ENCODE measurements at regions not wholly inside any gene's neighbourhood (a gene's known extent, or its start where the extent isn't known, plus 50 kb on each side); places are given as distances from the start of the nearest gene placed in this dataset.

DNA sequence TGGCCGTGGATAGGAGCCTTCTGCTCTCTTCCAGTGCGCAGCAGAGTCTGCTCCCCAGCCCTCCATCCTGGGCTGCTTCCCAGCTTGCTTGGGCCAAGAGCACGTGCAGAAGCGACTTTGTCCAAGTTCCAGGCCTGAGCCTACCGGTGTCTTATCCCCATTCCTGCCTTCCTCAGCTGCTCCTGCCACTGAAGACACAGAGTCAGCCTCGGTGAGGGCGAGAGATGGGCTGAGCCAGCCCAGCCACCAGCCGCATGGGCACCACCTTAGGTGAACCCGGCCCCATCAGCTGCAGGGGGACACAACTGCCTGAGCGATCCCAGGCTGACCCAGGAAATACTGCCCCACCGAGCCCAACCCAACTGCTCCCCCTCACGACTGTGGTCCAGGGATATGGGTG, 847.8 kb downstream of the TBC1D22A start:
- no peak for DNase-seq

DNA sequence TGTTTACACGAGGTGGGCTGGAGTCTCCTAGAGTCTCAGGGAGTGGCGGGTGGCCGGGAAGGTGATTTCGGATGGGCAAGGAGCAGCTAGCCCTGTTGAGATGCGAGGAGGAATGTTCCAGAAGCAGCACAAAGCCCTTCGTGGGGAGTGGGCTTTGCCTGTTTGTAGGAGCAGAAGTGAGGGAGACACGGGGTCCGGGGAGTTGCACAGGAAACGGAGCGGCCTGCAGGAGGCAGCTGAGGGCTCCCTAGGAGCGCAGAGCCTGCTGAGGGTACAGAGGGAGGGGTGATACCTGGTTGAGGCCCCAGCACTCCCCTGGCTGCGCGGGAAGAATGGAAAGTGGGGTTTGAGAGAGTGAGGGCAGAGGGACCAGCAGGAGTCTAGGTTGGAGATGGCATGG, 847.2 kb downstream of the TBC1D22A start:
- DNase-seq: no peak

DNA sequence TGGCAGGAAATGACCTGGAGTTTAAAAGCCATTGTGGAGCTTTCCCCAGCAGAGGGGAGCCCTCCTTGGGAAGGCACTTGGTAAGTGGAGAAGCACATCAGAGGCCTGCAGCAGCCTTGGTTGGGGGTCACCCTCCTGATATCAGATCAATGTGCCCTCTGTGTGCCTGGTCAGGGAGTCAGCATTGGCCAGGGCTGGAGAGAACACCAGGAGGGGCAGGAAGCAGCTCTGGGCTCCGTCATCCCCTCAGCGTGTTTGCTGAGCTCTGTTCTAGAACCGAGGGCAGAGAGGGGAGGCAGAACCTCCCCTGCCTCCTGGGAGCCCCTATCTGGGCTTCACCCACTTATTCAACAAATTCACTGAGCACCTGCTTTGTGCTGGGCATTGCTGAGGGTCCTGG, 846.0 kb downstream of the TBC1D22A start:
- no peak for DNase-seq

DNA sequence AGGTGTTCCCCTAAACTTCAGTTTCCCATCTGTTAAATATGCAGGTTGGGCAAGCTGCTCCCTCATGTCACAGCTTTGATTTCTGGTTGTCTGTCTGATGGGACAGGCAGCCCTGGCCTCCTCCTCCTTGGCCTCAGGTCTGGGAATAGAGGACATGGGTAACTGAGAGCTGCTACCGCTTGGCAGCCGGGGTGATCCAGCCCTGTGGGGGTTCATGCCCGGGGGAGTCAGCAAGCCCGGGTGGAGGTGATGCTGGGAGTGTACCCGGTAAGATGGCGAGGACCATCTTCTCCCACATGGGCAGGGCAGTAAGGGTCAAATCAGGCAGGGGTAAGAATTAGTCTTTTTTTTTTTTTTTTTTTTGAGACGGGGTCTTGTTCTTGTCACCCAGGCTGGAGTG, 845.0 kb downstream of the TBC1D22A start:
- no peak for DNase-seq

DNA sequence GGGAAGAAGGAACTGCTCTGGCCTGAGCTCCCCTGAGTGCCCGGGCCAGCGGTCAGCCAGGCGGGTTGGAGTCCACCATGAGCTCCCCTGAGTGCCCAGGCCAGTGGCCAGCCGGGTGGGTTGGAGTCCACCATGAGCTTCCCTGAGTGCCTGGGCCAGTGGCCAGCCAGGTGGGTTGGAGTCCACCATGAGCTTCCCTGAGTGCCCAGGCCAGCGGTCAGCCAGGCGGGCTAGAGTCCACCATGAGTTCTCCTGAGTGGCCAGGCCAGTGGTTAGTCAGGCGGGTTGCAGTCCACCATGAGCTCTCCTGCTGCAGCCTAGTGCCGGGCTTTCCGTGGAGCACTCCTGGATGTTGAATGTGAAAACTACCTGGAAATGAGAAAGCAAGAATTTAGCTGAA, 844.0 kb downstream of the TBC1D22A start:
- DNase-seq: no peak

DNA sequence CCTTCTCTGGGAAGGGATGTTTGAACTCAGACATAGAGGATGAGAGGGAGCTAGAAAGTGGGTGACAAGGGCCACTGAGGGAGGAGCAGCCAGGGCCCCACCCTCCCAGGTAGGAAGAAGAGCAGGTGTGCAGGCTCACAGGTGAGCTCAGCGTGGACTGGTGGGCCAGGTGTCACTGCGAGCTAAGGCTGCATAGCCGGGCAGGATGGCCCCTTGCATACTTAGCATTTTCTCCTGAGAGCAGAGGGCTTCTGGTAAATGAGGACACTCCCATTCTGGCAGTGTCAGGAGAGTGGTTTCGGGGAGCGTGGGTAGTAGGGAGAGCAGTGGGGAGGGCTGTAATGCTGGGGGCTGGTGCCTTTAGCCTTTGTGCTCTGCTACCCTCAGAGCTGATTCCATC, 843.4 kb downstream of the TBC1D22A start:
- no peak for DNase-seq

DNA sequence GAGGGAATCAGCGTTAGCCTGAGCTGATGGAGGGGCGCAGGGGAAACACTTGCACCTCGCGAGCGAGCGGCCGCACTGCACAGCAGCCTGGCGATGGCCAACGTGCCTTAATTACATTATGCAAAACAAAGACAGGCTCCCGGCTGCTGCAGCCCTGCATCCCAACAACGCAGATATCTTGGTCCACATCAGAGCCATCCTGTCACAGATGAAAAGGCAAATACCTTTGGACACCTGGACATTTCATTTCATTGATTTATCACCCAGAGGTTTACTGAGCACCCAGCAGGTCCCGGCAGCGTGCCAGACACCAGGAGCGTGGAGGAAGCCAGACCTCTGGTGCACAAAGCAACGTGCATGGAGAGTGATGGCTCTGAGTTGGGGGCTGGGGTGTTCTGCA, 843.0 kb downstream of the TBC1D22A start:
- no peak for DNase-seq

DNA sequence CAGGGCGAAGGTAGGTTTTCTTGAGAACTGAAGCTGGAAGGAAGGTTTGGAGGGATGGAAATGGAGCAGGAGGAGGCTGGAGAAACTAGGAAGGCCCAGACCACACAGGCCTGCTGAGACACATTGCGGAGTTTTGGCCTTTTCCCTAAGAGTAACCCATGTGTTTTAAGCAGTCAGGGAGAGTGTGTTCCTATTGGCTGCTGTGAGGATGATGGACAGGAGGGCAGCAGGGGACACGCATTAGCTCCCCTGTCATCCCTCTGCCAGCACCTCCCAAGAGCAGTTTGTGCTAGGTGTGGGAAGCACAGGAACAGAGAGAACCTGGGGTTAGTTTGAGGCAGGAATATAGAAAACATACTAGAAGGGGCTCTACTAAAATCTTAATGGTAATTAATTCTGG, 842.1 kb downstream of the TBC1D22A start:
- no peak for DNase-seq

DNA sequence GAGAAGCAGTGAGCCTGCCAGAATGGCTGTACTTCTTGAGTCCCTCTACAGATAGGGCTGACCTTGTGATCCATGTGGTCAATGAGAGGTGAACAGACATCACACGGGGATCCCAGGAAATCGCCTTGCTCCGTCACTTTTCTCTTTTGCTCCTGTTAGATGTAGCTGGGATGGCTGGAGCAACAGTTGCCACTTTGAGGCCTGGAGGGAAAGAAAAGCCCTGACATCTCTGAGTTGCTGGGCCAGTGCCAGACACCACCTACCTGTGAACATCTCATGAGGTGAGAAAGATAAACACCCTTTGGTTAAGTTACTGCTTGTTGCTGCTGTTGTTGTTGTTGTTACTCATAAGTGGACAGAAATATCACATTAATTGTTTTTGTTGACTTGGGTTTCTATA, 840.3 kb downstream of the TBC1D22A start:
- DNase-seq: no peak

DNA sequence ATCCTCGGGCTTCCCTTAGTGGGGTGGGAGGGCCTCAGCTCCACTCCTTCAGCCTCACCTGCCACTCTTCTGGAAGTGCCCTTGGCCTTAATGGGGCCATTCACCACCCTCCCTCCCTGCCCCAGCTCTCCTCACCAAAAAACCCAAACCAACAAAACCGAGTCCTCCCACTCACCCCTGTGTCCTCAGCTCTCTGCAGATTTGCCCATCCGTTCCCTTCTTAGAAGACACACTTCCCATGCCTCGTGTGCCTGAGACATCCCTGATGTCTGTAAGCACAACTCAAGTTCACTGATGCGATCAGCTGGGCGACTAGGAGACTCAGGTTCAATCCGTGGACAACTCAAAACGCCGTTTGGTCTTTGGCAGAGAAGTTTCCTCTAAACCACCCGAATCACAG, 839.2 kb downstream of the TBC1D22A start:
- DNase-seq: no peak

DNA sequence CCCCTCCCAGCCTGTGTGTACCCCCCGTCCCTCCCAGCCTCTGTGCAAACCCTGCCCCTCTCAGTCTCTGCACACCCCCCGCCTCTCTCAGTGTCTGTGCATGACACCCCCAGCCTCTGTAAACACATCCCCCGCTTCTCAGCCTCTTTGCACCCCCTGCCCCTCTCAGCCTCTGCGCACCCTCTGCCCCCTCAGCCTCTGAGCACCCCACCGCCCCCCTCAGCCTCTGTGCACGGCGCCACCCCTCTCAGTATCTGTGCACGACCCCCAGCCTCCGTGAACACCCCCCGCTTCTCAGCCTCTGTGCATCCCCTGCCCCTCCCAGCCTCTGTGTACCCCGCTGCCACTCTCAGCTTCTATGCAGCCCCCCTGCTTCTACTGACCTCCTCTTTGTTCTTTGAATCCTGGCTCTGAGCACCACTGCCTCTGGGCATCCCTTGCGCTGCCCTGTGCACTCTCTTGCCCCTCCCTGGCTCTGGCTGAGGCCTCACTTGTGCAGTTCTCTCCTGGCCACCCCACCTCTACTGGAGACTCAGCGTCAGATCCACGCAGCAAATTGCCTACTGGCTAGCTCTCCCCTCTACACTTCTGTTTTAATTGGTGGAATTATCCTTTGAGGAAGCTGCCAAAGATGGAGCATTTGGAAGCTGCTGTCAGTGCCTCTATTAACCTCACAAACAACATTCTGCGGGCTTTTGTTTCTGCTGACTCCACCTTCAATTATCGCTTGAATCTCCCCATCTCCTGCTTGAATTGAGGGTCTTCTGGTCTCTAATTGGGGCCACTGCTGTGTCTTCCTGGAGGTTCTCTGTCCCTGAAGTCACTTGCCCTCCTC, 838.6 kb downstream of the TBC1D22A start:
- no peak for DNase-seq

DNA sequence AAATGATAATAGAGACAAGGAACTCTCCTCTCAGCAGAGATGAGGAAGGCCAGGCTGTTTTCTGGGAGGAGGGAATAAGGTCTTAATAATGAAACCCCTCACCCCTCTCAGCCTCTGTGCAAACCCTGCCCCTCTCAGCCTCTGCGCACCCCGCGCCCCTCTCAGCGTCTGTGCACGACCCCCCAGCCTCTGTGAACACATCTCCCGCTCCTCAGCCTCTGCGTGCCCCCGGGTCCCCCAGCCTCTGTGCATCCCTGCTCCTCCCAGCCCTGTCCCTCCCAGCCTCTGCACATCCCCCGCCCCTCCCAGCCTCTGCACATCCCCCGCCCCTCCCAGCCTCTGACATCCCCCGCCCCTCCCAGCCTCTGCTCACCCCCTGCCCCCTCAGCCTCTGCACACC, 837.8 kb downstream of the TBC1D22A start:
- DNase-seq: no peak

DNA sequence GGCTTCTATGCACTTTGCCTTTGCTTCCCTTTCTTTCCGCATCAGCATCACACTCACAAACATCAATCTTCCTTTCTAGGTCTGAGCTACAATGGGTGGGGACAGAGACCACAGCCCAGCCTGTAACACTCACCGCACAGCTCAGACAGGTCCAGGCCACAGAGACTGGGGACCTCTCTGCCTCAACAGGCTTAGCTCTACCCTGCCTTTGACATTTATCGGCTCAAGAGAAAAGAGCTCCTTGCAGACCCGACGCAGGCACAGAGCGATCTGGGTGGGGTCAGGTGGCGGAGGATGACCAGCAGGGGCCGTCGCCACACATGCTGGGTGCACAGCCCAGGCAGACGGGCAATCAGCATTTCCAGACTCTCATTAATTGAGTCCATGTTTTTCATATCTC, 837.3 kb downstream of the TBC1D22A start:
- DNase-seq: no peak

DNA sequence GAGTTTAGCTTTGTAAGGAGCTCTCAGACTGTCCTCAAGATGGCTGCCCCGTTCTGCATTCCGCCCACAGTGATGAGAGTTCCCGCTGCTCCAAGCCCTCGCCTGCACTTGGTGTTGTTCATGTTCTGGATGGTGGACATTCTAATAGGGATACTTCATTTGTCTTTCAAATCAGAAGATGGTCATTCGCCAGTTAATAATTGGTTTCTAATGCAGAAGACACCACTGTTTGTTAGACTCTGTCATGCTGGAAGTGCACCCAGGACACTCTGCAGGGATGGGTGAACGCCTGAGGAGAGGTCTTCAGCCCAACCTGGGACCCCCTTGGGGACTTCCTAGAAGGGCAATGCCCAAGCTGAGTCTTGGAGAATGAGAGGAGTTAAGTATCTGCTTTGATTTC, 836.4 kb downstream of the TBC1D22A start:
- no peak for DNase-seq

DNA sequence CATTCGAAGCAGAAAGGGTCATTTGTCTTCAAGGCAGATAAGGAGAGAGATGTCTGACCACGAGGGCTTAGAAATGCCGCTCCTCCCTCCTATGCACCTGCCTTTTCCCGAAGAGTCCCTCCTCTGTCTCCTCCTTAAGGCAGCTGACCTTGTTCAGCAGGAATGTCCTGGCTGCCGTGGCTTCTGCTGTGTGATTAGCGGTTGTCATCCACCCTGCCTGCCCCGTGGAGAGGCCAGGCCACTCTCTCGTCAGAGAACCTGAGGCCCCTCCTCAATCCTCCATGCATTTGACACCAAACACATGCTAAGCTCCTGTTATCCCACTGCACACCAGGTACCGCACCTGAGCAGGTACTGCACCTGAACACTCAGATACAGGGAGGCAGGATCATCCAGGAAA, 834.6 kb downstream of the TBC1D22A start:
- DNase-seq: no peak

DNA sequence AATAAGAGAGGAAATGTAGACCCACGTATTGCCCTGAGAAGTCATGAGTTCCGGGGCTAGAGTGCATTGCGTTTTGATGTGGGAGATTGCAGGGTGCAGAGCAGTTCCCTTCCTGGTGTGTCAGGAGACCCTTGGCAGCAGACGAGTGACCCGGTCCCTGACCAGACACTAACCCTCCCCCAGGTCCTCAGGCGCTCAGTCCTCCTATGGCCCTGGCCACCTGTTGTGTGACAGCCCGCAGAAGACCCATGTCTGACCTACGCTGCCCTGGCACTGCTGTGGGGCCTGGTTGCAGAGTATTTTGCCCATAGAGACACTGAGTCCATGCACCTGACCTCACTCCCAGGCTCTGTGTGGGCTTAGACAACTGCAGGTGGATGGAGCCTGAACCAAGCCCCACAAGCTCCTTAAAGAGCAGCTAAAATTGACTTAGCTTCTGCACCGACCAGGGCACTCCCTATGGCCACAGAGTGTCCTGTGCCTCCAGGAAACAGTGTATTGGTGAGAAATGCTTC, 833.8 kb downstream of the TBC1D22A start:
- no peak for DNase-seq

DNA sequence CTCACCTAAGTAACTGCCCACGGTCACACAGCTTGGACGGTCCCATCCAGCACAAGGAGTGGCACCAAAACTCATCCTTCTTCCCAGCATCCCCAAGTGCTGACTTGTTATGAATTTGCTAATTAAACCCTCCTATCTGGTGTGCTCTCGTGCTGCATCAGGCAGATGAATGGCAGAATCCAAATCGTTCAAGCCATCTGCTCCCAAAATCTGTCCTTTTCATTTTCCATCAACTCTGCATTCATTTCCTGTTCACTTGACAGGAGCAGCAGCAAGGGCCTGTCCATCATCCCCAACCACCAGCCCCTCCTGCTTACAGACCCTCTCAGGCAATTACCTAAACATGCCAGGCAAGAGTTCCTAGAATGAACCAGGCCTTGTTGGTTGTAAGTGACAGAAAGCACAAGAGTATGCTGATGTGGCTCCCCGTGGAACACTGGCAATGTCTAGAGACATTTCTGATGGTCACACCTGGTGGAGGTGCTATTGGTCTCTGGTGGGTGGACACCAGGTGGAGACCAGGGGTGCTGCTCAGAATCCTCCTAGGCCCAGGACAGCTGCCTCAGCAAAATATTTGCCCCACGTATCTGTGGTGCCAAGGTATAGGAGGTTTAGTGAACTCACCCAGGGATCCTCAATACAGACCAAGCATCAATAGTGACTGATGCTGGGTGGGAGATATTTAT, 832.5 kb downstream of the TBC1D22A start:
- no peak for DNase-seq

DNA sequence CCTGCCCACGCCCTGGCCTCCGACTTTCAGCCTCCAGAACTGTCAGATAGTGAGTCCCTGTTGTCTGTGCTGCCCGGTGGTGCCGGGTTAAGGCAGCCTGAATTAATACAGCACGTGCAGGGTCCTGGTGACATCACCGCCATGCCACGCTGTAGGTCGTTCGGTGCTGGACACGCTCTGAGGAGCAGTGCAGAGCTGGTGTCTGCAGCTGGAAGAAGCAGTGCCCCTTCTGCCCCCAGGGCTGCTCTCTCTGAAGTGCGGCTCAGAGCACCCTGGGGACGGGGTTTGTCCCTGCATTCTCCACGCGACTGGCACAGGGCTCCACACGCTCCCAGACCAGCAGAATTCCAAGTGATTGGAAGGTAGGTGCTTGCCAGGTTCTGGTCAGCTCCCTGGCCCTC, 831.5 kb downstream of the TBC1D22A start:
- DNase-seq: no peak

DNA sequence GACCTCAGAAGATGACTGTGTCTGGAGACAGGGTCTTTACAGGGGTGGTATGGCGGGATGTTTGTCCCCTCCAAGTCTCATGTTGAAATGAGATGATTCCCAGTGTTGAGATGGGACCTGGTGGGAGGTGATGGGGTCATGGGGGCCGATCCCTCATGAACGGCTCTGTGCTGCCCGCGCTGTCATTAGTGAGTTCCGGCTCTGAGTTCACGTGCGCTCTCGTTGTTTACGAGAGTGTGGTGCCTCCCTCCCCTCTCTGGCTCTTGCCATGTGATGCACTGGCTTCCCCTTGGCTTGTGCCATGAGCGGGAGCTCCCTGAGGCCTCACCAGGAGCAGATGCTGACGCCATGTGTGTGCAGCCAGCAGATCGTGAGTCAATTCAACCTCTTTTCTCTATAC, 830.8 kb downstream of the TBC1D22A start:
- no peak for DNase-seq

DNA sequence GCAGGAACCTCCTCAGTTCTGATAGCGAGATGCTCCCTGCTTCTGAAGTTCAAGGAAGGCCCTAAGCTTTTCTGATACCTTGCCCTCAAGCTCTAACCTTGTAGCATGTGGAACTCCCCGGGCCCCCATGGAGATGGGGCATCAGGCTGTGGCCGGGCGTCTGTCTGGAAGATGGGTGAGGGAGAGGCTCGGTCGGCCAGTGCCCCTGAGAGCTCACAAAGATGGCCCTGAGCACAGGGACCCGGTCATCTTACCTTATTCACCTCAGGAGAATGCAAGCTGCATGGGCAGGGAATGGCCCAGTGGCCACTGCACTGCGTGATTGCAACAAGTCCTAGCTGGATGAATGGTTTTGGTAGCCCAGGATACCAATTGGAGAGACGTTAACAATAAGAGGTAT, 830.3 kb downstream of the TBC1D22A start:
- DNase-seq: no peak

DNA sequence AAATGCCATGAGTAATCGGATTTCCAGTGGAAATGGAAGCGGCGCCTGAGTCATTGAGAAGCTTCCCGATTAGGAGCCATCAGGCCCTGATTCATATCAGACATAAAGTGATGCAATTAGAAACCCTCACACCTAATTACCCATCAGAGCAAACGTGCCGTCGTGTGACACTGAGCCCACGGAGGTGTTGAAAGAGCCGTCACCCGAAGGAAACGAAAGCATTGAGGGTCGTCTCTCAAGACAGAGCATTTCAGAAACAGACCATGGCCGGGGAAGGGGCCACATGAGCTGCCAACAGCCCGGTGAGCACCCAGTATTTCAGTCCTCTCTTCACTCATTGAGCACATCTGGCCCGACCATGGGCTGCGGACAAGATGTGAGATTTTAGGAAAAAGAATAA, 829.3 kb downstream of the TBC1D22A start:
- DNase-seq: no peak

DNA sequence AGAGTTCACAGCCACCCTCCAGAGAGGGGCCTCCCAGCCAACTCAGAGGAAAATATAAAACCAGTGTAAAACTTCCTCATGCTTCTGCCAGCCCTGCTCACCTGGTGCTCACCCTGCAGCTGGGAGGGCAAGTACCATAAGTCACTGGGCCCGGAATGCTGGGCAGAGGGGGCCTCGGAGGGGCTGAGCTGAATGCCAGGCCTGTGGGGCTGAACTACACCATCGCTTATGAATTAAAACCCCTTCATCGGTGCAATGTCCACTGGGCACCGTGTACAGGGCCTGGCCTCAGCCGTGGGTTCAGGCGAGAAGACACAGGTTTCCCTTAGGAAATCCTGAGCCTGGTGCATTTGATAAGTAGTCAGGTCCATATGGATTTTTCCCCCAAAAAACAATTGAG, 828.6 kb downstream of the TBC1D22A start:
- DNase-seq: no peak

DNA sequence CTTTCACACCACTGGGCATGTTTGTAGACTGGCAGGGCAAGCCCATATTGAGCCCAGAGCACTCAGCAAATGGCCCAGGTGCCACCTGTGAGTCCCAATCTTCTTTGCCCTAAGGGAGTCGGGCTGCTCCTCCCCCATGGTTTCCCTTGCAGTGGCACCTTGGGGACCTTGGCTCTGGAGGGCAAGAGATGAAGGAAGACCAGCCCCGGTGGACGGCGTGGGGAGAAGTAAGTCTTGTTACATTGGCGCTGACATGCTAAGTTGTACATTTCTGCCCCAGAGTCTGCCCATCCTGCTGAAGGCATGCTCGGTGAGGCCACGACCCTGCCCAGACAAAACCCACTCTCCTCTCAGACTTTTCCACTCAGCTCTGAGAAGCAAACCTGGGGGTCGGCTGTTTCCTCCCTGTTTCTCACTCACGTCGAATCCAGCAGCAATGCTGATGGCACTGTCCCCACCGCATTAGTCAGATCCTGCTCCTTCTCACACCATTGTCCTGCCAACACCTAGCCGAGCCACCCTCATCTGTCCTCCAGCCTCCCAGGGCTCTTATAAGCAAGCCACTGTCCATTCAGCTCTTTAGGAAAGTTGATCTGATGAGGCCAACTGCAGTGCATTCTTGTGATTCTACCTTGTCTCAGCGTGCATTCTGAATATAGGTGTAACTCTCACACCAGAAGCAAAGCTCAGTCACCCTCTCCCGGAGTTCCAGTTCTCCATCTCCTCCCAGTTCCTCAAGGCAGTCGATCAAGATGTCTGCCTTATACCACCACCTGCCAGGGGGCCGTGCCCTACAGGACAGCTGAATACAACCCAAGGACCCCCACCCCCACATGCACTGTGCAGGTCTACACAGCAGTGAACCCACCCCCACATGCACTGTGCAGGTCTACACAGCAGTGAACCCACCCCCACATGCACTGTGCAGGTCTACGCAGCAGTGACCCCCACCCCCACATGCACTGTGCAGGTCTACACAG, 827.1 kb downstream of the TBC1D22A start:
- no peak for DNase-seq

All from hematopoietic multipotent progenitor cell treated with erythropoietin and hydrocortisone succinate and interleukin-3 and kit ligand, for 6 days (in vitro differentiated cells).